ENCODE measurements at regions not wholly inside any gene's neighbourhood (a gene's known extent, or its start where the extent isn't known, plus 50 kb on each side); places are given as distances from the start of the nearest gene placed in this dataset.

GRCh38 chr2:240363746-240364581, 71.5 kb upstream of the GPC1 start:
- TF ChIP-seq CTCF (IDR thresholded peaks at IDR 0.05; ENCODE audit: control insufficient read depth, insufficient read depth, low read depth, low read length, missing control alignments): no peak
- no peak for DNase-seq (ENCODE audit: low read depth)
- H3K4me3 ChIP-seq (ENCODE audit: control insufficient read depth, low read depth, low read length): no peak overlapping the region

- no peak overlapping the region for H3K4me3 ChIP-seq (ENCODE audit: control insufficient read depth, low read depth, low read length)
- no peak for TF ChIP-seq CTCF (IDR thresholded peaks at IDR 0.05; ENCODE audit: control insufficient read depth, insufficient read depth, low read depth, low read length, missing control alignments)
- DNase-seq (ENCODE audit: low read depth): no peak
Observed at GRCh38 chr2:240364582-240364960, 70.9 kb upstream of the GPC1 start.

DNA sequence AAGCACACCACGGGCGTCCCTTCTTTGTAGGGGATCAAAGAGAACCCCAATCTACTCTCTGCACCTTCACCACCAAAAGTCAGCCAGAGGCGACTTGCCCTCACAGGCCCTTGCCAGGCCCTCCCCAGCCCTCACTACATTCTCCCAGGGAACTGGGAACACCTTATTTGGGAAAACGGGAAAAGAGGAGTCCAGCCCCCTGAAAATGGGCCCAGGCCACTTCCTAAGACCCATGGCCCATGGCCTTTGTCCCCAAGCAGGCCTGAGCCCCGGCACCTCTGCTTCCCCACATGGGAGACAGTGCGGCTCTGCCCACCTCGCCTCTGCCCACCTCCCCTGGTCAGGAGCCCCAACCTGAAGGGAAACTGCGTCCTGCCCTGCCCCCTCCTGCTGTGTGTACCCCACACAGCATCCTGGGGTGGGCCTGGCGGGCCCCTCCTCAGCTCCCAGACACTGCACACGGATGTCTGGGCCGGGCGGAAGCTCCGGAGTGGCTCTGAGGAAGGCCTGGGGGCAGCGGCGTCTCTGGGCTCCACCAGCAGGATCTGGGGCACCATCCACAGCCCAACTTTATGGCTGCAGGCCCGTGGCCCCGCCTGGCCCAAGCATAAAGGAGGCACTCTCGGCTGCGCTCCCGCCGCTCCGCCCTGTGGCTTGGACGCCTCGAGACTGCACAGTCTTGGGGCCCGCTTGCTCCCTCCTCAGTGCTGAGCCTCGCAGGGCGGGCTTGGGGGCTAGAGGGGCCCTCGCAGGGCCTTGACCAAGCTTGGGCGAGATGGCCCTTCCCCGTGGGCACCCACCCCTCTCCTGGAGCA, 70.3 kb upstream of the GPC1 start:
- DNase-seq (ENCODE audit: low read depth): no peak
- no peak overlapping the region for H3K4me3 ChIP-seq (ENCODE audit: control insufficient read depth, low read depth, low read length)
- no peak for TF ChIP-seq CTCF (IDR thresholded peaks at IDR 0.05; ENCODE audit: control insufficient read depth, insufficient read depth, low read depth, low read length, missing control alignments)

- no peak for DNase-seq (ENCODE audit: low read depth)
- no peak for TF ChIP-seq CTCF (IDR thresholded peaks at IDR 0.05; ENCODE audit: control insufficient read depth, insufficient read depth, low read depth, low read length, missing control alignments)
- H3K4me3 ChIP-seq (ENCODE audit: control insufficient read depth, low read depth, low read length): no peak overlapping the region
Observed at GRCh38 chr2:240365971-240366471, 69.4 kb upstream of the GPC1 start.

GRCh38 chr2:240366901-240367300, 68.6 kb upstream of the GPC1 start:
- no peak overlapping the region for H3K4me3 ChIP-seq (ENCODE audit: control insufficient read depth, low read depth, low read length)
- DNase-seq (ENCODE audit: low read depth): no peak
- TF ChIP-seq CTCF (IDR thresholded peaks at IDR 0.05; ENCODE audit: control insufficient read depth, insufficient read depth, low read depth, low read length, missing control alignments): no peak

DNA sequence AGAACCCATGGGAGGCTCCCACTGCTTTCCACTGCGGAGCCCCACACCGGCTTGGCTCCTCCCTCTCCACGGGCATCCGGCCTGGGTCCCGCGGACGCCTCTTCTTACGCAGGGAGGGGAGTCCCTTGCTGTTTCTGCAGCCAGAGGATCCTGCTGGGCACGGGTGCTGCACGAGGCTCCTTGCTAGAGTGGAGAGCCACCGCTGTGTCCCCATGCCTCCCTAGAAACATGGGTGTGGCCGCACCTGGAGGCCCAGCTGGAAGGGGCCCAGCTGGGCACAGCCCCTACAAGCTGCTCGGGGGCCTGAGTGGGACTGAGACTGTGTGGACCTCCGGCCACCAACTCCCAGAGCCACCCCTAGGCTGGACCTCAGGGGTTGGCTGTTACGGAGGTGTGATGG, 67.7 kb upstream of the GPC1 start:
- no peak for TF ChIP-seq CTCF (IDR thresholded peaks at IDR 0.05; ENCODE audit: control insufficient read depth, insufficient read depth, low read depth, low read length, missing control alignments)
- no peak for DNase-seq (ENCODE audit: low read depth)
- H3K4me3 ChIP-seq (ENCODE audit: control insufficient read depth, low read depth, low read length): no peak overlapping the region

Measured in AG09309 (cell line).